ENCODE measurements at regions not wholly inside any gene's neighbourhood (a gene's known extent, or its start where the extent isn't known, plus 50 kb on each side); places are given as distances from the start of the nearest gene placed in this dataset.

DNA sequence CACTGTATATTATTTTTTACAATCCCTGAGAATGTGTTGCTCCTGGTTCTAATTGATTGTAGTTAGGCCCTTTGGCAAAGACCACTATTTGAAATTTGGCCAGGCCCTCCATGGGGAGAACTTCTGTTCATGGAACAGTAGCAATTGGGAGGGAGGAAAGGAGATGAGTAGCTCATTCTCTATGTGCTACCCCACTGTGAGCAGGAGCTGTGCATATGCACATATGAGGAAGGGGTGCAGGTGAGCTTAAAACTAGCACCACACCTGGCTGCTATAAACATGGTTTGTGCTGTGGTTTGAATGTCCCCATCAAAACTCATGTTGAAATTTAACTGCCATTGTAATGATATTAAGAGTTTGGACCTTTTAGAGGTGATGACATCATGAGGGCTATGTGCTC, 1483.2 kb downstream of the PCDH7 start:
- H3K4me3 ChIP-seq (replicated peaks; ENCODE audit: low read depth, low read length): no peak overlapping the region
- DNase-seq (ENCODE audit: extremely low read depth, low read depth): no peak
- TF ChIP-seq, protein P1, sequence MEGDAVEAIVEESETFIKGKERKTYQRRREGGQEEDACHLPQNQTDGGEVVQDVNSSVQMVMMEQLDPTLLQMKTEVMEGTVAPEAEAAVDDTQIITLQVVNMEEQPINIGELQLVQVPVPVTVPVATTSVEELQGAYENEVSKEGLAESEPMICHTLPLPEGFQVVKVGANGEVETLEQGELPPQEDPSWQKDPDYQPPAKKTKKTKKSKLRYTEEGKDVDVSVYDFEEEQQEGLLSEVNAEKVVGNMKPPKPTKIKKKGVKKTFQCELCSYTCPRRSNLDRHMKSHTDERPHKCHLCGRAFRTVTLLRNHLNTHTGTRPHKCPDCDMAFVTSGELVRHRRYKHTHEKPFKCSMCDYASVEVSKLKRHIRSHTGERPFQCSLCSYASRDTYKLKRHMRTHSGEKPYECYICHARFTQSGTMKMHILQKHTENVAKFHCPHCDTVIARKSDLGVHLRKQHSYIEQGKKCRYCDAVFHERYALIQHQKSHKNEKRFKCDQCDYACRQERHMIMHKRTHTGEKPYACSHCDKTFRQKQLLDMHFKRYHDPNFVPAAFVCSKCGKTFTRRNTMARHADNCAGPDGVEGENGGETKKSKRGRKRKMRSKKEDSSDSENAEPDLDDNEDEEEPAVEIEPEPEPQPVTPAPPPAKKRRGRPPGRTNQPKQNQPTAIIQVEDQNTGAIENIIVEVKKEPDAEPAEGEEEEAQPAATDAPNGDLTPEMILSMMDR (IDR thresholded peaks at IDR 0.05; ENCODE audit: low read depth, low read length, missing control alignments): no peak

DNA sequence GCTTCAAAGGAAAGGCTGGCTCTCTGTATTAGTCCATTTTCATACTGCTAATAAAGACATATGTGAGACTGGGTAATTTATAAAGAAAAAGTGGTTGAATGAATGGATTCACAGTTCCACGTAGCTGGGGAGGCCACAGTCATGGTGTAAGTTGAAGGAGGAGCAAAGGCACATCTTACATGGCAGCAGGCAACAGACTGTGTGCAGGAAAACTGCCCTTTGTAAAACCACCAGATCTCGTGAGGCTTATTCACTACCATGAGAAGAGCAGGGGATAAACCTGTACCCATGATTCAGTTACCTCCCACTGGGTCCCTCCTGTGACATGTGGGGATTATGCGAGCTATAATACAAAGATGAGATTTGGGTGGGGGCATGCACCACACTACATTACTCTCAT, 1486.6 kb downstream of the PCDH7 start:
- TF ChIP-seq, protein P1 (IDR thresholded peaks at IDR 0.05; ENCODE audit: low read depth, low read length, missing control alignments): no peak
- H3K4me3 ChIP-seq (replicated peaks; ENCODE audit: low read depth, low read length): no peak overlapping the region
- no peak for DNase-seq (ENCODE audit: extremely low read depth, low read depth)

DNA sequence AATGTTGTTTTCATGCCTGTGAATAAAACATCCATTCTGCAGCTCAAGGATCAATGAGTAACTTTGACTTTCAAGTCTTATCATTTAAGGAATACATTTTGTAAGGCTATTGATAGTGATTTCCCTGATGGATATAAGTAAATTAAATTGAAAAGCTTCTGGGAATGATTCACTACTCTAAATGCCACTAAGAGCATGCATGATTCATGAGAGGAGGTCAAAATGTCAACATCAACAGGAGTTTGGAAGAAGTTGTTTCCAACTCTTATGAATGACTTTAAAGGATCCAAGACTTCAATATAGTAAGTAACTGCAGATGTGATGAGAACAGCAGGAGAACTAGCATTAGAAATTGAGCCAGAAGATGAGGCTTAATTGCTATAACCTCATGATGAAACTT, 1487.3 kb downstream of the PCDH7 start:
- TF ChIP-seq, protein P1 (IDR thresholded peaks at IDR 0.05; ENCODE audit: low read depth, low read length, missing control alignments): no peak
- H3K4me3 ChIP-seq (replicated peaks; ENCODE audit: low read depth, low read length): no peak overlapping the region
- DNase-seq (ENCODE audit: extremely low read depth, low read depth): no peak

DNA sequence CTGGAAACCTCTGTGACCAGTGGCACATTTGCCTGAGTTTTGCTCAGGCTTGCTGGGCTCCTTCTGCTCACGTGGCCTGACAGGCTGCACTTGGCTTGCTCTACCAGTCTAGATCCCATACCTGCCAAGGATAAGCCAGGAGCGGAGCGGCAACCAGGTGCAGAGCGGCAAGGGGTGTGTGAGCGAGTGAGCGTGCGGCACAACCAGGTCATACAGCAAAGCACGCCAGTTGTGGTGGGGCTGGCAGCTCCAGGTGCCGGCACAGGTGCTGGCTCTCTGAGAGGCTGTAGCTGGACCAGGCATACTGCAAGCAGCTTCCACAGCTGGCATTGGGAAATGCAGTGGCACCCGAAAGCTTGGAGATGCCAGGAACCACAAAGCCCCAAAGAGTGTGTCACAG, 1495.1 kb downstream of the PCDH7 start:
- DNase-seq (ENCODE audit: extremely low read depth, low read depth): no peak
- TF ChIP-seq, protein P1 (IDR thresholded peaks at IDR 0.05; ENCODE audit: low read depth, low read length, missing control alignments): no peak
- H3K4me3 ChIP-seq (replicated peaks; ENCODE audit: low read depth, low read length): no peak overlapping the region

DNA sequence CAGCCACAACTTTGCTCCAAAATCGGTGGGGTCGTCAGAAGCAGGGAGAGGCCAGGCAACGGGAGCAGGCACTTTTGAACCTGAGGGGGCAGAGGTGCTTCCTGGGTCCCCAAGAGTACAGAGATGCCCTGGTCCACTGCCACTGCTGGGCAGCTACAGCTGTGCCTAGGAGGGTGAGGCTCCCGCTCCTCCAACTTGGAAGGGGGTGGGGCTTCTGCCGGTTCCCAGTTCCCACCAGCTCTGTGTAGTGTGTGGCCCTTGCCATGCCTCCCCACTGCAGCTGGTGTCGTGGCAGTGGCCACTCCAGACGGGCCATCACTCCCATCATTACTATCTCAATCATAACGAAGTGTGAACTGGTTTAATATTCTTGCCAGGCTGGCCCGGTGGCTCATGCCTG, 1496.3 kb downstream of the PCDH7 start:
- H3K4me3 ChIP-seq (replicated peaks; ENCODE audit: low read depth, low read length): no peak overlapping the region
- TF ChIP-seq, protein P1 (IDR thresholded peaks at IDR 0.05; ENCODE audit: low read depth, low read length, missing control alignments): no peak
- DNase-seq (ENCODE audit: extremely low read depth, low read depth): no peak

DNA sequence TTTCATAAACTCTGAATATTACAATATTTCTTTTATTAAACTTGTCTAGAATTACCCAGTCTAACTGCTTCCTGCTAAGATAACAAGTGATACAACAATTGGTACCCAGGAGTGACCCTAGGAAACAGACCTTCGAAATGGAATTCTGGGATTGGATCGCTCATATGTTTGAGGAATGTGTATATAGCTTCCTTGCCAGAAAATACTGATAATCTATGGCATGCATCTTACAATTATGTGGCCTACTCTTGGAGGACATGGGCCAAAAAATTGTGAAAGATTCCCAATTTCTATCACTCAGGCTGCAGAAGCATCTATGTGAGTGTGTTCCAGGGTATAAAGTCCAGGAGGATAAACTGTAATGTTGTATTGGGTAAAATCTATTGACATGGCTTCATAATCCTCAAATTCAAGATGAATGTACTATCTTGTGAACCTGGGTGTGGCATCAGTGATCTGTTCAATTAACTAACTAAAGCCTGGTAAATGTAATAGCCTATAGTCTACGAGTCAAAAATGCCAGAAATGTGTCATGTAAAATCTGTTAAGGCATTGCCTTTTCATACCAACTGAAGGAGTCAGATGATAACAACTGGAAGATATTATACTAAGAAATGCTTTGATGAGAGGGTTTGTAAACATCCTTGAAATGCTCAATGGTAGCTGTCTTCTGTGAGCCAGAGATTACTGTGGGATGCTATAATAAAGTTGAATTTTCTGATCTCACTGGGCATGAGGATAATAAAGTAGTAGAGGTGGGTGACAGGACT, 1499.3 kb downstream of the PCDH7 start:
- TF ChIP-seq, protein P1 (IDR thresholded peaks at IDR 0.05; ENCODE audit: low read depth, low read length, missing control alignments): no peak
- H3K4me3 ChIP-seq (replicated peaks; ENCODE audit: low read depth, low read length): no peak overlapping the region
- DNase-seq (ENCODE audit: extremely low read depth, low read depth): no peak

DNA sequence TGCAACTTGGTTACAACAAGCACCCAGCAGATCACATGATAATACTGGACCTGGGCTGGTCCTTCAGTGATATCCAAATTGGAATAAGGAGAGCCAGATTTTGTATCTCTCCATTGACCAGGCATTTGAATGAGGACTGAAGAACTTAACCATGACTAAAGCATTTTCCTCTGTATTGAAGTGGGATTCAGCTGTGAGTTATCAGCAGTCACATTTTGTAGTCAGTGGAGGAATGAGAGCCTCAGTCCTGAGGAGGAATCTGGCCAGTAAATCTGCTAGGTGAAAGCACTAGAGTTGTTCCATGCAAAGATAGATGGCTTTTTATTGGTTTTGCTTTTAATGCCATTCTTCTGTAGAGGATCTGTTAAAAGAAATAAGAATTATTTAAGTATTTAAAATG, 1506.0 kb downstream of the PCDH7 start:
- TF ChIP-seq, protein P1 (IDR thresholded peaks at IDR 0.05; ENCODE audit: low read depth, low read length, missing control alignments): no peak
- DNase-seq (ENCODE audit: extremely low read depth, low read depth): no peak
- no peak overlapping the region for H3K4me3 ChIP-seq (replicated peaks; ENCODE audit: low read depth, low read length)

Measured in HFF-Myc (cell line).